ENCODE measurements at regions not wholly inside any gene's neighbourhood (a gene's known extent, or its start where the extent isn't known, plus 50 kb on each side); places are given as distances from the start of the nearest gene placed in this dataset.
A peak's percentile ranks its signal among the peaks of the same experiment; 100 is the strongest.
"Not testable (repeated sequence)": the region's sequence is repeated elsewhere in the genome, so short reads cannot be mapped to it uniquely, and the experiment has no call there.

DNA sequence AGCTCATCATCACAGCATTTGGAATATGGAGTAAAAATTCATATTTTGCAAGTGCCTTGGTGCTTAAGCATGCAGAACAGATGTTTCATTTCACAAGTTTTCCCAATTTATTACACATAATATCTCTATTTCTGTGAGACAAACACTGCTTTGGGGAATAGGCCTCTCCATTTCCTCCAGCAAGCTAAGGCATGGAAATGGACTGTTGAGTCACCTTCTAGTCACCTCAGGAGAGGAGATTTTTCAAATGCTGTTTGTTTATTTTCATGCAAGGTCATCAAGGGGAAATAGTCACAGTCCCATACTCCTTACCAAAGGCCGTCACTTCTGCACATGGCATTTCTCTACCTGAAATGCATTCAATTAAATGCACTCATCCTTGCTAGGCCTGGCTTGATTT, 57.4 kb upstream of the NUTM2D start:
- H3K4me3 ChIP-seq; H3K36me3 ChIP-seq; H3K27me3 ChIP-seq (replicated peaks); DNase-seq (ENCODE audit: low read depth in 1 of 2, low spot score in 2 of 2); H3K27ac ChIP-seq; H3K4me1 ChIP-seq (replicated peaks); H3K9me3 ChIP-seq (replicated peaks): not testable (repeated sequence)

DNA sequence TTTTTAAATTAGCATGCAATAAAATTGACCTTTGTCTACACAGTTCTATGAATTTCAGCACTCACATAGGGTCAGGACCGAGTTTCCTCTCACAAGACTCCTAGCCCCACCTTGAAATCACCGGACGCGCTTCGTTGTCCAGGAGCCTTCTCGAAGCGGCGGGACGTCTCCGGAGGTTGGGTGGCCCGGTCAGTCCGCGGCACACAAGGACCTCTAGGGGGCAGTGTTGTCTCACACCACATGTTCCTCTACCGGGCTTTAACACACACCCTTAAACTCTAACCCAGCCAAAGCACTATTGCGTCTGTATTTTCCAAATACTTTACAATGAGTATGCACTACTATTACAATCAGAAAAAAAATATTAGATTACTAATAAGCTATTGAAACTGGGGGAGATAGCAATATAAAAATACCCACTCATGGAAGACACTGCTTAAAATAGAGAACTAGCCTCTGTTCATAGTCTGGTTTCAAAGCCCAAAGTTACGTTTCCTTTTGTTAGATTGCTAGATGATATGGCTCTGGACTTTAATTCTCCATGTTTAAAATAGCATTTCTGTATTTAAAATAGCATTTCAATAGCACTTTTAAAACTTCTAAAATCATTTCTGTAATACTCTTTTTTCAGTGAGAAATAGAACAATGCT, 56.0 kb upstream of the NUTM2D start:
- DNase-seq (ENCODE audit: low read depth in 1 of 2, low spot score in 2 of 2): peak in 1 of 2 experiments; percentile 45
- H3K9me3 ChIP-seq (replicated peaks): not testable (repeated sequence)

DNA sequence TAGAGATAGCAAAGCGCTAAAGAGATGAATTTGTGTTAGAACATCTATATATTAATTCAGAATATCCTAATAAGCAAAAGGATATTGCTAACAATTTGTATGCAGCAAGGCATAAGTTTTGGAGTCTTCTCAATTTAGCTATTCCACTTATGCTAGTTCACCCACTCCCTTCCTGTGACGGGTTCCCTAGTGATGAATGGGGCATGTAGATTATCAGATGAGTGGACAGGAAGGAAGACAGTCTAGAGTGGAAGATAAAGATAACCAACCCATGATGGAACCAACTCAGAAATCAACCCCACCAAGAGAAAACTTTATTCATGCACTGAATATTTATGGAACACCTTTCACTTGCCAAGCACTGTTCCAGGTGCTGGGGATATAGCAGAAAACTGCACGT, 55.4 kb upstream of the NUTM2D start:
- H3K27me3 ChIP-seq (replicated peaks): not testable (repeated sequence)

More for the DNA sequence above, 56.0 kb upstream of the NUTM2D start:
- H3K4me1 ChIP-seq (replicated peaks); H3K4me3 ChIP-seq; H3K27me3 ChIP-seq (replicated peaks); H3K36me3 ChIP-seq; H3K27ac ChIP-seq: not testable (repeated sequence)

DNA sequence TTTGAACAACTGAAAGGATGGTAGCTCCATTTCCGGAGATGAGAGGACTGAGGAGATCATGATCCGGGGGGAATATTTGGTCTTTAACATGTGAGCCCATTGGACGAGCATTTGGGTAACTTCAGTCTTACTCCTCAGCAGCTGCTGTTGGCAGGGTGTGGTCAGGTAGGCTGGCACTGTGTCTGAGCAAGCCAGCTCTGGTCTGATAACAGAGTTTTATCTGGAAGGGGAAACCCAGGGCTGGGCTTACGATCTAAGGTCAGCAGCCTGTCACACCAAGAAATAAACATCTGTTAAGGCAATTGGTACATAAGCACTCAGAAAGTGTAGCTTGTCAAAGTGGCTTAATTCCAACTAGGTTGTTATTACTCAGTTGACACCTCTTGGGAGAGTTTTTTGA, 53.8 kb upstream of the NUTM2D start:
- not testable (repeated sequence) for H3K4me3 ChIP-seq; DNase-seq (ENCODE audit: low read depth in 1 of 2, low spot score in 2 of 2); H3K9me3 ChIP-seq (replicated peaks); H3K36me3 ChIP-seq; H3K4me1 ChIP-seq (replicated peaks); H3K27ac ChIP-seq; H3K27me3 ChIP-seq (replicated peaks)

More for the DNA sequence above, 55.4 kb upstream of the NUTM2D start:
- DNase-seq (ENCODE audit: low read depth in 1 of 2, low spot score in 2 of 2); H3K9me3 ChIP-seq (replicated peaks); H3K27ac ChIP-seq; H3K4me1 ChIP-seq (replicated peaks); H3K4me3 ChIP-seq; H3K36me3 ChIP-seq: not testable (repeated sequence)

DNA sequence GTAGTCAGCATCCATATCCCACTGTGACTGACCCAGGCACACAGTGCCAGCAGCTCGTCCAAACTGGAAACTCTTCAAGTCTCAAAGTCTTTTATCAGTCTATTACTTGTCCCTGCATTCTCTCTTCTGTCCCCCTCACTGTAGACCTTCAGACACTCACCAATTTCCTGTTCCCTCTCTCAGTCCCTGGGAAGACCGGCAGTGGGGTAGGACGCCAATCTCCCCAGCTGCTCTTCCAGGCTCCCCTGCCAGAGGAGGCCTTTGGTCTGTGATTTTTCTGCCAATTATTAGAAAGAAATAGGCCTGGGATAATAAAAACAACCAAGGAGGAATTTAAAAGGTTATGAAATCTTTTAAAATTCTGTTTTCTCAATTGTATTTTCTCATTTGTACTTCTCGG, 50.9 kb upstream of the NUTM2D start:
- H3K4me3 ChIP-seq; H3K27ac ChIP-seq; H3K36me3 ChIP-seq; DNase-seq (ENCODE audit: low read depth in 1 of 2, low spot score in 2 of 2); H3K9me3 ChIP-seq (replicated peaks); H3K4me1 ChIP-seq (replicated peaks); H3K27me3 ChIP-seq (replicated peaks): not testable (repeated sequence)

All from SJSA1 (cell line).